ENCODE measurements at regions not wholly inside any gene's neighbourhood (a gene's known extent, or its start where the extent isn't known, plus 50 kb on each side); places are given as distances from the start of the nearest gene placed in this dataset.

DNA sequence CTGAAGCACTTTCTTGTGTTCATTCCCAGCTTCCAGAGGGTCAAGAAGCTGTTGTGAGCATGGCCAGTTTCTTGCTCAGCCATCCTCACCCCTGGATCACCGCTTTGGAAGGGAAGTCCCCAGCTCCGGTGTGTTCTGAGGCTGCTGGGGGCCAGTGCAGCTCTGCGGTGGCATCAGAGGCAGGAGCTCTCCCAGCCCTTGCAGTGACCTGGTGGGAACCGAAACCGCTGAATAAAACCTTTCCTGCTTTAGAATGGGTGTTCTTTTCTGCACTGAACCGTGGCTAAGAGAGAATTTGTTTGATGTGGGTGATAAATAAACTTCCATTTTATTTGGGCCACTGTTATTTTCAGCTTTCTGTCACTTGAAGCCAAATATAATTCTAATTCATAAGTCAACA is 450.9 kb upstream of the VSTM2A start:
- TF ChIP-seq, protein P1, sequence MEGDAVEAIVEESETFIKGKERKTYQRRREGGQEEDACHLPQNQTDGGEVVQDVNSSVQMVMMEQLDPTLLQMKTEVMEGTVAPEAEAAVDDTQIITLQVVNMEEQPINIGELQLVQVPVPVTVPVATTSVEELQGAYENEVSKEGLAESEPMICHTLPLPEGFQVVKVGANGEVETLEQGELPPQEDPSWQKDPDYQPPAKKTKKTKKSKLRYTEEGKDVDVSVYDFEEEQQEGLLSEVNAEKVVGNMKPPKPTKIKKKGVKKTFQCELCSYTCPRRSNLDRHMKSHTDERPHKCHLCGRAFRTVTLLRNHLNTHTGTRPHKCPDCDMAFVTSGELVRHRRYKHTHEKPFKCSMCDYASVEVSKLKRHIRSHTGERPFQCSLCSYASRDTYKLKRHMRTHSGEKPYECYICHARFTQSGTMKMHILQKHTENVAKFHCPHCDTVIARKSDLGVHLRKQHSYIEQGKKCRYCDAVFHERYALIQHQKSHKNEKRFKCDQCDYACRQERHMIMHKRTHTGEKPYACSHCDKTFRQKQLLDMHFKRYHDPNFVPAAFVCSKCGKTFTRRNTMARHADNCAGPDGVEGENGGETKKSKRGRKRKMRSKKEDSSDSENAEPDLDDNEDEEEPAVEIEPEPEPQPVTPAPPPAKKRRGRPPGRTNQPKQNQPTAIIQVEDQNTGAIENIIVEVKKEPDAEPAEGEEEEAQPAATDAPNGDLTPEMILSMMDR (IDR thresholded peaks at IDR 0.05): no peak
- TF ChIP-seq POLR2A (IDR thresholded peaks at IDR 0.05): no peak
